BLaER1 treated with 17β-estradiol and CSF1 and Interleukin-3, amounts not matched to agents 10 nM and 100 nM (cell line): ENCODE measurements at regions not wholly inside any gene's neighbourhood (a gene's known extent, or its start where the extent isn't known, plus 50 kb on each side); places are given as distances from the start of the nearest gene placed in this dataset.

Experiments used
- H3K27ac ChIP-seq, 11 experiments: shearing (Covaris generic); formaldehyde crosslinking; 2 replicates each; pipeline ENCODE4 v1.8.1; 2022
- H3K27me3 ChIP-seq, 11 experiments: shearing (Covaris generic); formaldehyde crosslinking; 2 replicates each; pipeline ENCODE4 v1.8.1; 2022
- H3K36me3 ChIP-seq, 11 experiments: shearing (Covaris generic); formaldehyde crosslinking; 2 replicates each; pipeline ENCODE4 v1.8.1; 2022
- H3K4me1 ChIP-seq, 10 experiments: shearing (Covaris generic); formaldehyde crosslinking; 2 replicates each; pipeline ENCODE4 v1.8.1; 2022
- H3K4me2 ChIP-seq, 11 experiments: shearing (Covaris generic); formaldehyde crosslinking; 2 replicates each; pipeline ENCODE4 v1.8.1; 2022
- H3K4me3 ChIP-seq, 10 experiments: shearing (Covaris generic); formaldehyde crosslinking; 2 replicates each; pipeline ENCODE4 v1.8.1; 2022
- H3K9ac ChIP-seq, 11 experiments: shearing (Covaris generic); formaldehyde crosslinking; 2 replicates each; pipeline ENCODE4 v1.8.1; 2022
- H3K9me3 ChIP-seq, 11 experiments: shearing (Covaris generic); formaldehyde crosslinking; replicated peaks in 1 of 11; 2 replicates each; pipeline ENCODE4 v1.8.1; 2022
- H4K20me1 ChIP-seq, 11 experiments: shearing (Covaris generic); formaldehyde crosslinking; 2 replicates each; pipeline ENCODE4 v1.8.1; 2022
- Cebpa-rat ChIP-seq, 11 experiments: shearing (Covaris generic); IDR thresholded peaks; 2 replicates each; pipeline ENCODE4 v1.8.1; 2022

GRCh38 chr14:100955201-100955600 is 51.7 kb upstream of the RTL1 start:
- TF ChIP-seq Cebpa-rat (IDR thresholded peaks at IDR 0.05): no peak
- no peak overlapping the region for H3K27ac ChIP-seq
- no peaks in the 10 kb centered on the region for H3K9me3 ChIP-seq
- H3K27me3 ChIP-seq: no peaks in the 10 kb centered on the region
- no peak overlapping the region for H3K9ac ChIP-seq
- no peaks in the 10 kb centered on the region for H4K20me1 ChIP-seq
- H3K4me3 ChIP-seq: no peak overlapping the region
- H3K4me2 ChIP-seq: no peak overlapping the region
- H3K4me1 ChIP-seq: no peaks in the 10 kb centered on the region
- H3K36me3 ChIP-seq: no peaks in the 10 kb centered on the region

DNA sequence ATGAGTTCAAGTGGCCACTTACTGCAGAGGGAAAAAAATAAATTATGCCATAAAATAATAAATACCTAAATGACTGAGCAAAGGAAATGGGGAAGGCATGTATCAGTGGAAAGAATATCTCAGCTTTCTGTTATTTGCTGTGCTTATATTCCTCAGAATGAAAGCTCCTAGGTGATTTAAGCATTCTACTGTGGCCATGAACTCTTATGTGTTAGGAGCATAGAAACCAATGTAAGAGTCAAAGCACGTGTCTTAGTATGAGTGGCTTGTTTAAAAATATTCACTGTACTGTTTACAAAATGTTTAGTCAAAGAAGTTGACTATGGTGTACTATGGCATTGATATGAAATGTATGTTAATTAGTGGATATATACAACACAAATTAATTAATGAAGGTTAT is 59.0 kb upstream of the RTL1 start:
- no peak overlapping the region for H3K9ac ChIP-seq

GRCh38 chr14:100965296-100965695 is 61.8 kb upstream of the RTL1 start:
- 0 out of 22 replicates have a peak, but pooled peaks cover 0 to 4% (median 0%) of the 10 kb centered on the region in 11 experiments for H3K9me3 ChIP-seq
- no peak overlapping the region for H3K9ac ChIP-seq
- no peaks in the 10 kb centered on the region for H3K27me3 ChIP-seq
- H4K20me1 ChIP-seq: no peaks in the 10 kb centered on the region
- H3K4me2 ChIP-seq: no peak overlapping the region
- no peak for TF ChIP-seq Cebpa-rat (IDR thresholded peaks at IDR 0.05)
- no peak overlapping the region for H3K27ac ChIP-seq
- no peaks in the 10 kb centered on the region for H3K4me1 ChIP-seq
- no peaks in the 10 kb centered on the region for H3K36me3 ChIP-seq
- H3K4me3 ChIP-seq: no peak overlapping the region

More for the DNA sequence above, 59.0 kb upstream of the RTL1 start:
- no peaks in the 10 kb centered on the region for H3K4me1 ChIP-seq
- no peak overlapping the region for H3K27ac ChIP-seq
- H3K36me3 ChIP-seq: no peaks in the 10 kb centered on the region
- no peak overlapping the region for H3K4me3 ChIP-seq
- no peaks in the 10 kb centered on the region for H3K27me3 ChIP-seq
- TF ChIP-seq Cebpa-rat (IDR thresholded peaks at IDR 0.05): no peak
- H3K4me2 ChIP-seq: no peak overlapping the region
- no peaks in the 10 kb centered on the region for H4K20me1 ChIP-seq
- H3K9me3 ChIP-seq: 0 out of 22 replicates have a peak, but pooled peaks cover 0 to 4% (median 0%) of the 10 kb centered on the region in 11 experiments

DNA sequence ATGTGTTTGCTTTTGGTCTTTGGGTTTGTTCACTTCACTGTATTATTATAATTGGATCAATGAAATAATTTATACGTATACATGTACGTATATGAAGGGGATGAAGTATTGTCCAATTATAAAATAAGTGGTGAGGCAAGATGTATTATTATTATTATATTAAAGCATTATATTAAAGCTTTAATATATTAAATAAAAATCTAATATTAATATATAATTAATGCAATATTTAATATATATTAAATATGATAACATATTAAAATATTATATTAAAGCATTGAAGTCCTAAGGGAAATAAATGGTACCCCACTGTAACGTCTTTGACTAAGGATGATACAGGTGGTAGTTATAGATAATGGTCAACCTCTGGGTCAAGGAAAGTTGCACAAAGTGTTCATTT is 63.7 kb upstream of the RTL1 start:
- H3K9me3 ChIP-seq: 0 out of 22 replicates have a peak, but pooled peaks cover 0 to 4% (median 0%) of the 10 kb centered on the region in 11 experiments

DNA sequence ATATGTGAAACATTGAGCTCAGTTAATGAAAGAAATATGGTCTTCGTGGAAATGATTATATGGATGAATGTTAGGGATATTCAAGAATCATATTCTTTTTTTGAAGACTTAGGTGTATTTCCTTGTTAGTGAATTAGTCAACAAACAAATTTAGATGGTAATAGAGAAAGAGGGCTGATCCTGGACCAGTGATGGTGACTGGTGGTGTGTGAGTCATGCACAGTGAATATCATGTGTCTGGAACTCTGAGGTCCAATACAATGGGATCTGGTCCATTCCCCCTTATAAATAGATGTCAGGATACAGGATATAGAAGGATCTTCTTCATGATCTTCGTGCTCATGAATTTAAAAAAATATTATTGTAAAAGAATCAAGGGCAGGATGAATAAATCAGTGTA is 64.4 kb upstream of the RTL1 start:
- Histone ChIP-seq H3K4me1 (no peaks in the 10 kb centered on the region), H4K20me1 (no peaks in the 10 kb centered on the region), H3K9me3 (0 out of 22 replicates have a peak, but pooled peaks cover 0 to 4% (median 0%) of the 10 kb centered on the region in 11 experiments), H3K9ac (no peak overlapping the region), H3K36me3 (no peaks in the 10 kb centered on the region), H3K4me2 (no peak overlapping the region), H3K4me3 (no peak overlapping the region), H3K27ac (no peak overlapping the region), H3K27me3 (no peaks in the 10 kb centered on the region)
- TF ChIP-seq Cebpa-rat (IDR thresholded peaks at IDR 0.05): no peak

More for the DNA sequence above, 63.7 kb upstream of the RTL1 start:
- Histone ChIP-seq H4K20me1 (no peaks in the 10 kb centered on the region), H3K4me3 (no peak overlapping the region), H3K9ac (no peak overlapping the region), H3K27ac (no peak overlapping the region), H3K4me2 (no peak overlapping the region), H3K27me3 (no peaks in the 10 kb centered on the region), H3K4me1 (no peaks in the 10 kb centered on the region), H3K36me3 (no peaks in the 10 kb centered on the region)
- no peak for TF ChIP-seq Cebpa-rat (IDR thresholded peaks at IDR 0.05)

DNA sequence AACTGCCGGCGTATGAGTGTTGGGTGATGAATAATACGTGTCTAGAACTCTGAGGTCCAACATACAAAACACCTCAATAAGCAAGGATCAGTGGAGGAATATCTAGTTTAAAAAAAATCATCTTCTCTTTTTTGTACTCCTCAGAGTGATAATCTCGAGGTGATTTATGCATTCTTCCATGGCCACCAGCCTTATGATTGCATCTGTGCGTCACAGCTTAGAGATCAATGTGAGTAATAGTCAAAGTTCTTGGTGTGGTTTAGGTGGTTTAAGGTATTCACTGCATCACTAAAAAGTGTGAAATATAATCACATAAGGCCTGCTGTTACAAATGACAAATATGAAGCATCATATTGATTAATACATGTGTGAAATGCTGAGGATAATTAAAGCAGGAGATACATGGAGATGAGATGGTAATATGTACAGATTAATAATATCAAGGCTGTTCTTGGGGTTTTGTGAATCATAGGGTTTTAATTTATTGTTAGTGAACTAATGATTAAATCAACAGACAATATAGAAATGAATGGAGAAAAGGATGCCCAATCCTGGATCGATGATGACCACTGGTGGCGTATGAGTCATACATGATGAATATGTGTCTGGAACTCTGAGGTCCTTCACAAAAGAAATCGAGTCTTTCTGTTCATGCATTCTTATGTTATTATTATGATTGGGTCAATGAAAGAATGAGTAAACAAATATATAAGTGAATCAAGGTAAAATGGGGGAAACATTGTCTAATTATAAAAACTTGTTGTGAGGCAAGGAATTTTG is 68.8 kb upstream of the RTL1 start:
- H3K9me3 ChIP-seq: no peaks in the 10 kb centered on the region
- no peak overlapping the region for H3K4me2 ChIP-seq
- no peaks in the 10 kb centered on the region for H3K4me1 ChIP-seq
- no peak overlapping the region for H3K27ac ChIP-seq
- H4K20me1 ChIP-seq: no peaks in the 10 kb centered on the region
- TF ChIP-seq Cebpa-rat (IDR thresholded peaks at IDR 0.05): no peak
- no peaks in the 10 kb centered on the region for H3K36me3 ChIP-seq
- no peaks in the 10 kb centered on the region for H3K27me3 ChIP-seq
- H3K9ac ChIP-seq: no peak overlapping the region
- H3K4me3 ChIP-seq: no peak overlapping the region

DNA sequence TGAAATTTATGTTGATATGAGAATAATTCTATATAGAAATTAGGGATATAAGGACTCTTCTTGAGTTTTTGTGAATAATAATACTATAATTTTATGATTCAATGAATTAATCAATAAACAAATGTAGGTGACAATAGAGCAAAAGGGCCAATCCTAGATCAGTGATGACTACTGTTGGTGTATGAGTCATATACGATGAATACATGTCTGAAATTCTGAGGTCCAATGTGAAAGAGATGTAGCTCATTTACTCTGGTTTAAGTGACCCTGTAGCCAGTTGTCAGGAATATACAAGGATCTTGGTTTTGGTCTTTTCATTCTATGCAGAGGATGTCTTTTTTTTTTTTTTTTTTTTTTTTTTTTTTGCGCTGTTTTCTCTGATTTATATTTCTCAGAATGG is 72.1 kb upstream of the RTL1 start:
- no peaks in the 10 kb centered on the region for H4K20me1 ChIP-seq
- TF ChIP-seq Cebpa-rat (IDR thresholded peaks at IDR 0.05): no peak
- no peak overlapping the region for H3K27ac ChIP-seq
- no peaks in the 10 kb centered on the region for H3K36me3 ChIP-seq
- H3K9me3 ChIP-seq: no peaks in the 10 kb centered on the region
- H3K4me2 ChIP-seq: no peak overlapping the region
- H3K4me3 ChIP-seq: no peak overlapping the region
- H3K9ac ChIP-seq: no peak overlapping the region
- no peaks in the 10 kb centered on the region for H3K27me3 ChIP-seq
- no peaks in the 10 kb centered on the region for H3K4me1 ChIP-seq

- H3K9ac ChIP-seq: no peak overlapping the region
- no peak overlapping the region for H3K27ac ChIP-seq
- H3K9me3 ChIP-seq: no peaks in the 10 kb centered on the region
- TF ChIP-seq Cebpa-rat (IDR thresholded peaks at IDR 0.05): no peak
- no peak overlapping the region for H3K4me2 ChIP-seq
- no peaks in the 10 kb centered on the region for H4K20me1 ChIP-seq
- no peaks in the 10 kb centered on the region for H3K36me3 ChIP-seq
- H3K4me1 ChIP-seq: no peaks in the 10 kb centered on the region
- H3K4me3 ChIP-seq: no peak overlapping the region
- H3K27me3 ChIP-seq: no peaks in the 10 kb centered on the region
Observed at GRCh38 chr14:100979079-100979478, 75.6 kb upstream of the RTL1 start.

DNA sequence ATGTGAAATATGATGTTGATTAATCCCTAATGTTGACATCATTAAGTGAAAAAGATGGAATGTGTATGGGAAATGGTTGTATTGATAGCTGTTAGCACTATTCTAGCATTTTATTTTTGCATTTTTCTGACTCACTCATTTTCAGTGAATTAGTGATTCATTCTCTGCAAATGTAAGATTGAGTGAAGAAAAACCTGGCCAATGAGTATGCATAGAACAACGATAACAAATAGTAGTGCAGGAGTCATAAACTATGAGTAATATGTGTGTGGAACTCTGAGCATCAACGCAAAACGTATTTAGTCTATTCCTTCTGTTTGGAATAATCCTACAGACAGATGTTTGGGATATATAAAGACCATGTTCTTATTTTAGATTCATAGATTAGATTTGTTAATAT is 76.3 kb upstream of the RTL1 start:
- Histone ChIP-seq H3K4me1 (no peaks in the 10 kb centered on the region), H3K9me3 (no peaks in the 10 kb centered on the region), H3K36me3 (no peaks in the 10 kb centered on the region), H4K20me1 (no peaks in the 10 kb centered on the region), H3K27me3 (no peaks in the 10 kb centered on the region), H3K4me2 (no peak overlapping the region), H3K27ac (no peak overlapping the region), H3K4me3 (no peak overlapping the region), H3K9ac (no peak overlapping the region)
- no peak for TF ChIP-seq Cebpa-rat (IDR thresholded peaks at IDR 0.05)

DNA sequence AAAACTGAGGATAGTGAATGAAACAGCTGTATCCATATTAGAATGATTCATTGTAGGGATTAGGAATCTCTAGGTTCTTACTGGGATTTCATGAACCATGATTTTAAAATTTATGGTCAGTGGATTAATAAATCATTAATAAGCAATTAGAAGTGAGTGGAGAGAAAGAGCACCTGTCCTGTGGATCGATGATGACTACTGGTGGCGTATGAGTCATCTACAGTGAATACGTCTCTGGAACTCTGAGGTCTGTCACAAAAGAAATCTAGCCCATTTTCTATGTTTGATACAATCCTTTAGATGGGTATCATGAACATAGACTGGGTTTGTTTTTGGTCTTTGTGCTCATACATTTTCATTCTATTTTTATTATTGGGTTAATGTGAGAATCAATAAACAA is 77.3 kb upstream of the RTL1 start:
- Histone ChIP-seq H3K27me3 (no peaks in the 10 kb centered on the region), H3K4me3 (no peak overlapping the region), H4K20me1 (no peaks in the 10 kb centered on the region), H3K27ac (no peak overlapping the region), H3K4me2 (no peak overlapping the region), H3K9ac (no peak overlapping the region), H3K4me1 (no peaks in the 10 kb centered on the region), H3K9me3 (no peaks in the 10 kb centered on the region), H3K36me3 (no peaks in the 10 kb centered on the region)
- TF ChIP-seq Cebpa-rat (IDR thresholded peaks at IDR 0.05): no peak
